ENCODE measurements at regions not wholly inside any gene's neighbourhood (a gene's known extent, or its start where the extent isn't known, plus 50 kb on each side); places are given as distances from the start of the nearest gene placed in this dataset.

DNA sequence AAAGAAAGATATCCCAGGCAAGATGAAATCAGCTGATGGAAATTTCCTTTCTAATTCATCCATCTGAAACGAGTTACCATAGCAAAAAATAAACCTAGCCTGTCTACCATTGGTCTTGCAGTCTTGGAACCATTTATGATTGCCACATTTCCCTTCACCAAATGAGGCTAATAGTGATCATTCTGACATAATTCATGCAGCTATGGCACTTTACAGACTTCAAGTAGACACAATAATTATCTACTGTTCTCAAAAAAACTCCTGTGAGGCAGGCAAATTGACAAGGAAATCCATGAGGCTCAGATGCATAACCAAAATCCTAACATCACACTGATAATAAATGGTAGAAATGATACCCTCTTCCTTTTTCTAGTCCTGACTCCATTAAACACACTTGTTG lies 1669.7 kb upstream of the LRRTM1 start:
- Histone ChIP-seq H3K9me3 (peaks cover 16% of the 10 kb centered on the region), H3K4me2 (no peak overlapping the region), H3K27ac (no peak overlapping the region), H3K4me1 (no peaks in the 10 kb centered on the region), H3K4me3 (no peak overlapping the region)
- FAIRE-seq, result no peak
- no peak for DNase-seq (ENCODE audit: low read depth in 1 of 2, low spot score in 1 of 2)
- ATAC-seq, result no peak
- ChIA-PET CTCF (no interaction called here), POLR2A (no interaction called here)
- TF ChIP-seq TP53 (CRISPR knock-in tag; IDR thresholded peaks at IDR 0.05) (no peak), GATA3 (IDR thresholded peaks at IDR 0.05; ENCODE audit: borderline replicate concordance) (no peak), RCOR1 (IDR thresholded peaks at IDR 0.05; ENCODE audit: low read depth, low read length) (no peak), JUNB (IDR thresholded peaks at IDR 0.05) (no peak), CHD2 (IDR thresholded peaks at IDR 0.05; ENCODE audit: low read length, partially characterized antibody) (no peak), RNF2 (IDR thresholded peaks at IDR 0.05; ENCODE audit: borderline replicate concordance, low read depth) (no peak), FOSL2 (IDR thresholded peaks at IDR 0.05) (no peak), FOSL2 (CRISPR knock-in tag; IDR thresholded peaks at IDR 0.05) (no peak), KDM1A (IDR thresholded peaks at IDR 0.05; ENCODE audit: low read depth) (no peak), CBX2 (IDR thresholded peaks at IDR 0.05; ENCODE audit: borderline replicate concordance, low read depth) (no peak)
- 0% methylated on average over 1 of the region's 1 CpG for WGBS (ENCODE audit: missing lambda C conversion rate)

DNA sequence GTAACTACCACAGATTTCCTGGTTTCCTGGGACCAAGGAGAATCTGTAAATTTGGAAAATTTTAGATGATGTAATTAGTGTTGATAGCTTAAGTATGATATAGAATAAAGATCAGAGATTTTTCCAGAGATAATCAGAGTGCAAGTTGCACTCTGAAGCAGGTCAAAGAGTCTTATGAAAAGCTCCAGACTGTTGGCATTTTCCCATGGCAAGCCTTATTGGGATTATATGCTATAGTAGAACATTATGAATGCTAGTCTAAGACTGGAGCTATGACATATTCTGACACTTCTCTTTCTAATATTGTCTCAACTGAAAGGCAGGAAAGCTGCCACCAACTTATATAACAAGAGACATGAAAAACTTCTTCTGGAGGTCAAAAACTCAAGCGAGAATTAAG lies 1638.3 kb upstream of the LRRTM1 start:
- no peak for DNase-seq (ENCODE audit: low read depth in 1 of 2, low spot score in 1 of 2)
- CTCF ChIA-PET, result no interaction called here

DNA sequence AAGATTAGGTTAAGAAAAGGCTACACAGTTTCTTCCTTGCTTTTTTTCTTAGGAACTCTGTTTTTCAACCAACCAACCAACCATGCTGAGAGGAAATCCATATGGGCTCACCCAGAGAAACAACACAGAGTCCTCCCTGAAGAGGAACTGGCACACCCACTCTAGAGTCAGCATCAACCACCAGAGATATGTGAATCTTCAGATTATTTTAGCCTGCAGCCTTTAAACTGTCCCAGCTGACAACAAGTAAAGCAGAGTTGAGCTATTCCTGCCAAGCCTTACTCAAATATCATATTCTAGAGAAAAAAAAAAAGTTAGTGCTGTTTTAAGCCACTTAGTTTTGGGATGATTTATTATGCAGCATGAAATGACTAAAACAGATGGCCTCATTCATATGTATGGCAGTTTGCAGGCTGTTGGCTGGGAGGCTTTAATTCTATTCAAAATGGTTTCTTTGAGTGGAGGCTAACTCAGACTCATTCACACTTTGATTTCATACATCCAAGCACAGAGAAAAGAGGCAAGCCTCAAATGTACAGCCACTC lies 1637.7 kb upstream of the LRRTM1 start:
- POLR2A ChIA-PET, result no interaction called here
- CTCF ChIA-PET, result no interaction called here
- TF ChIP-seq MYC (IDR thresholded peaks at IDR 0.05; ENCODE audit: borderline replicate concordance, low read length) (no peak), RAD21 (conservative IDR thresholded peaks at IDR 0.05 in 1 of 2, IDR thresholded peaks at IDR 0.05 in 1 of 2) (no peak), EHMT2 (IDR thresholded peaks at IDR 0.05; ENCODE audit: low read depth) (no peak), RFX5 (IDR thresholded peaks at IDR 0.05) (no peak), KDM5A (IDR thresholded peaks at IDR 0.05) (no peak), HOXB5 (CRISPR knock-in tag; IDR thresholded peaks at IDR 0.05) (no peak)
- TF ChIP-seq, protein P1, sequence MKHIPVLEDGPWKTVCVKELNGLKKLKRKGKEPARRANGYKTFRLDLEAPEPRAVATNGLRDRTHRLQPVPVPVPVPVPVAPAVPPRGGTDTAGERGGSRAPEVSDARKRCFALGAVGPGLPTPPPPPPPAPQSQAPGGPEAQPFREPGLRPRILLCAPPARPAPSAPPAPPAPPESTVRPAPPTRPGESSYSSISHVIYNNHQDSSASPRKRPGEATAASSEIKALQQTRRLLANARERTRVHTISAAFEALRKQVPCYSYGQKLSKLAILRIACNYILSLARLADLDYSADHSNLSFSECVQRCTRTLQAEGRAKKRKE (CRISPR knock-in tag; IDR thresholded peaks at IDR 0.05; ENCODE audit: low read depth), result no peak
- Histone ChIP-seq H3K4me3 (no peak overlapping the region), H3K4me1 (no peaks in the 10 kb centered on the region), H3K4me2 (no peak overlapping the region), H3K9me3 (peaks cover 6% of the 10 kb centered on the region; the same call in 1 of the 3 replicates), H3K27ac (no peak overlapping the region)
- no peak for DNase-seq (ENCODE audit: low read depth in 1 of 2, low spot score in 1 of 2)
- no peak for FAIRE-seq
- no peak for ATAC-seq

More for the DNA sequence above, 1638.3 kb upstream of the LRRTM1 start:
- FAIRE-seq, result no peak
- whole genome bisulfite sequencing (ENCODE audit: missing lambda C conversion rate), result 0% methylated on average over 1 of the region's 1 CpG
- Histone ChIP-seq H3K4me3 (no peak overlapping the region), H3K4me1 (no peaks in the 10 kb centered on the region), H3K27ac (no peak overlapping the region), H3K4me2 (no peak overlapping the region), H3K9me3 (peaks cover 6% of the 10 kb centered on the region; the same call in 1 of the 3 replicates)
- POLR2A ChIA-PET, result no interaction called here
- ATAC-seq, result no peak
- TF ChIP-seq SMC3 (IDR thresholded peaks at IDR 0.05) (no peak), NFE2L2 (conservative IDR thresholded peaks at IDR 0.05; ENCODE audit: low read length) (no peak), EP300 (IDR thresholded peaks at IDR 0.05) (no peak), CBX8 (IDR thresholded peaks at IDR 0.05) (no peak), NPAS2 (CRISPR knock-in tag; IDR thresholded peaks at IDR 0.05; ENCODE audit: borderline replicate concordance) (no peak), ZSCAN20 (CRISPR knock-in tag; IDR thresholded peaks at IDR 0.05) (no peak), HDAC2 (IDR thresholded peaks at IDR 0.05) (no peak), CHD4 (IDR thresholded peaks at IDR 0.05; ENCODE audit: borderline replicate concordance) (no peak), GATA3 (IDR thresholded peaks at IDR 0.05; ENCODE audit: borderline replicate concordance) (no peak), PHF8 (IDR thresholded peaks at IDR 0.05; ENCODE audit: borderline replicate concordance, low read depth) (no peak), RARB (CRISPR knock-in tag; IDR thresholded peaks at IDR 0.05) (no peak), FOSB (CRISPR knock-in tag; IDR thresholded peaks at IDR 0.05) (no peak), FOXS1 (CRISPR knock-in tag; IDR thresholded peaks at IDR 0.05) (no peak), POLR2A (IDR thresholded peaks at IDR 0.05; ENCODE audit: low read length) (no peak), CBX2 (IDR thresholded peaks at IDR 0.05; ENCODE audit: borderline replicate concordance, low read depth) (no peak)
- TF ChIP-seq, protein P2, sequence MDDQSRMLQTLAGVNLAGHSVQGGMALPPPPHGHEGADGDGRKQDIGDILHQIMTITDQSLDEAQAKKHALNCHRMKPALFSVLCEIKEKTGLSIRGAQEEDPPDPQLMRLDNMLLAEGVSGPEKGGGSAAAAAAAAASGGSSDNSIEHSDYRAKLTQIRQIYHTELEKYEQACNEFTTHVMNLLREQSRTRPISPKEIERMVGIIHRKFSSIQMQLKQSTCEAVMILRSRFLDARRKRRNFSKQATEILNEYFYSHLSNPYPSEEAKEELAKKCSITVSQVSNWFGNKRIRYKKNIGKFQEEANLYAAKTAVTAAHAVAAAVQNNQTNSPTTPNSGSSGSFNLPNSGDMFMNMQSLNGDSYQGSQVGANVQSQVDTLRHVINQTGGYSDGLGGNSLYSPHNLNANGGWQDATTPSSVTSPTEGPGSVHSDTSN (IDR thresholded peaks at IDR 0.05), result no peak
- TF ChIP-seq, protein P3, sequence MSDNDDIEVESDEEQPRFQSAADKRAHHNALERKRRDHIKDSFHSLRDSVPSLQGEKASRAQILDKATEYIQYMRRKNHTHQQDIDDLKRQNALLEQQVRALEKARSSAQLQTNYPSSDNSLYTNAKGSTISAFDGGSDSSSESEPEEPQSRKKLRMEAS (IDR thresholded peaks at IDR 0.05), result no peak
- TF ChIP-seq, protein P4, sequence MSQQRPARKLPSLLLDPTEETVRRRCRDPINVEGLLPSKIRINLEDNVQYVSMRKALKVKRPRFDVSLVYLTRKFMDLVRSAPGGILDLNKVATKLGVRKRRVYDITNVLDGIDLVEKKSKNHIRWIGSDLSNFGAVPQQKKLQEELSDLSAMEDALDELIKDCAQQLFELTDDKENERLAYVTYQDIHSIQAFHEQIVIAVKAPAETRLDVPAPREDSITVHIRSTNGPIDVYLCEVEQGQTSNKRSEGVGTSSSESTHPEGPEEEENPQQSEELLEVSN (IDR thresholded peaks at IDR 0.05; ENCODE audit: borderline replicate concordance, low read depth), result no peak
